ENCODE measurements at regions not wholly inside any gene's neighbourhood (a gene's known extent, or its start where the extent isn't known, plus 50 kb on each side); places are given as distances from the start of the nearest gene placed in this dataset.

- in situ Hi-C loops (cut with HindIII; ENCODE audit: low sequenced_read_pairs) = loop anchor here (5.0 to 25.0 kb wide), 3 partner anchors 34 to 256 kb away; no protein-coding TSS in a partner anchor
Observed at GRCh38 chr20:62543470-62544302, 67.9 kb upstream of the GATA5 start.

GRCh38 chr20:62544505-62545055 lies 68.8 kb upstream of the GATA5 start:
- in situ Hi-C loops (cut with HindIII; ENCODE audit: low sequenced_read_pairs) = loop anchor here (5.0 to 25.0 kb wide), 3 partner anchors 33 to 257 kb away; no protein-coding TSS in a partner anchor

- in situ Hi-C loops (cut with HindIII; ENCODE audit: low sequenced_read_pairs) = loop anchor here (10.0 to 25.0 kb wide), 2 partner anchors 170 to 258 kb away; no protein-coding TSS in a partner anchor
Observed at GRCh38 chr20:62545271-62545670, 69.5 kb upstream of the GATA5 start.

GRCh38 chr20:62545901-62546525 lies 70.2 kb upstream of the GATA5 start:
- in situ Hi-C loops (cut with HindIII; ENCODE audit: low sequenced_read_pairs) = loop anchor here (10.0 to 25.0 kb wide), 2 partner anchors 169 to 259 kb away; no protein-coding TSS in a partner anchor

- in situ Hi-C loops (cut with HindIII; ENCODE audit: low sequenced_read_pairs) = loop anchor here (10.0 to 25.0 kb wide), 2 partner anchors 168 to 259 kb away; no protein-coding TSS in a partner anchor
Observed at GRCh38 chr20:62546606-62547005, 70.8 kb upstream of the GATA5 start.

- in situ Hi-C loops (cut with HindIII; ENCODE audit: low sequenced_read_pairs) = loop anchor here (10.0 to 25.0 kb wide), 2 partner anchors 167 to 260 kb away; no protein-coding TSS in a partner anchor
Observed at GRCh38 chr20:62547364-62547763, 71.6 kb upstream of the GATA5 start.

GRCh38 chr20:62548471-62548870 lies 72.7 kb upstream of the GATA5 start:
- in situ Hi-C loops (cut with HindIII; ENCODE audit: low sequenced_read_pairs) = loop anchor here (10.0 to 25.0 kb wide), 2 partner anchors 166 to 261 kb away; no protein-coding TSS in a partner anchor

GRCh38 chr20:62549029-62549428 lies 73.2 kb upstream of the GATA5 start:
- in situ Hi-C loops (cut with HindIII; ENCODE audit: low sequenced_read_pairs) = loop anchor here (10.0 to 25.0 kb wide), 2 partner anchors 166 to 262 kb away; no protein-coding TSS in a partner anchor

GRCh38 chr20:62549499-62550086 lies 73.8 kb upstream of the GATA5 start:
- in situ Hi-C loops (cut with HindIII; ENCODE audit: low sequenced_read_pairs) = loop anchor here (10.0 to 25.0 kb wide), 2 partner anchors 165 to 262 kb away; no protein-coding TSS in a partner anchor

- in situ Hi-C loops (cut with HindIII; ENCODE audit: low sequenced_read_pairs) = no loop called here
Observed at GRCh38 chr20:62550087-62550632, 74.4 kb upstream of the GATA5 start.

GRCh38 chr20:62551407-62552323 lies 75.9 kb upstream of the GATA5 start:
- in situ Hi-C loops (cut with HindIII; ENCODE audit: low sequenced_read_pairs) = no loop called here

- in situ Hi-C loops (cut with HindIII; ENCODE audit: low sequenced_read_pairs) = no loop called here
Observed at GRCh38 chr20:62552613-62553012, 76.8 kb upstream of the GATA5 start.

GRCh38 chr20:62553136-62553837 lies 77.5 kb upstream of the GATA5 start:
- in situ Hi-C loops (cut with HindIII; ENCODE audit: low sequenced_read_pairs) = no loop called here

- in situ Hi-C loops (cut with HindIII; ENCODE audit: low sequenced_read_pairs) = no loop called here
Observed at GRCh38 chr20:62553838-62554161, 78.0 kb upstream of the GATA5 start.

GRCh38 chr20:62554214-62554897 lies 78.6 kb upstream of the GATA5 start:
- in situ Hi-C loops (cut with HindIII; ENCODE audit: low sequenced_read_pairs) = no loop called here

- in situ Hi-C loops (cut with HindIII; ENCODE audit: low sequenced_read_pairs) = no loop called here
Observed at GRCh38 chr20:62554898-62555641, 79.3 kb upstream of the GATA5 start.

- in situ Hi-C loops (cut with HindIII; ENCODE audit: low sequenced_read_pairs) = no loop called here
Observed at GRCh38 chr20:62555642-62556420, 80.0 kb upstream of the GATA5 start.

Measured in DLD1 (cell line).